ENCODE measurements at regions not wholly inside any gene's neighbourhood (a gene's known extent, or its start where the extent isn't known, plus 50 kb on each side); places are given as distances from the start of the nearest gene placed in this dataset.

DNA sequence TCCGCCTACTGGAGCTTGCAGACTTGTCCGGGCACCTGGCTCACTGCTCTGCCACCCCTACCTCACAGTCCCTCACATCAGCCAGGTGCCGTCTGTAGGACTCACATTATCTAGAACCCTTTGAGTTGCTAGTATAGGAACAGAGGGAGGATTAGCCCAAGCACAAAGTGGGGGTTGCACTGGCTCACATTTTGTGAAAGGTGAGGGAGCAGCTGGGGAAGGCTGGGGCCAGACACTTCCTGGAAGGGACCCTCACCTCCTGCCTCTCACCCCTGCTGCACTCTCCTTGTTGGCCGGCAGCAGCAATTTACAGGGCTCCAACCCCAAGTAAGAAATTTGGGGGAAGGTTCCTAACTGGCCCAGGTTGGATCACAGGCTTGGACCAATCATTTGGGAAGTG, 1031.6 kb downstream of the BCL11B start:
- H3K4me3 Mint-ChIP-seq = no peak overlapping the region
- H3K36me3 Mint-ChIP-seq = peaks cover 10% of the 10 kb centered on the region
- CTCF ChIA-PET = no interaction called here
- no peak overlapping the region for H3K27ac Mint-ChIP-seq
- DNase-seq (ENCODE audit: low spot score) (no peak), ATAC-seq (no peak)
- H3K9me3 Mint-ChIP-seq = peaks cover 32% of the 10 kb centered on the region
- POLR2A ChIA-PET = interaction anchor here (0.7 kb wide), 1 partner anchor 63 kb away, joined by 3 read pairs; no protein-coding TSS in a partner anchor
- no peaks in the 10 kb centered on the region for H3K27me3 Mint-ChIP-seq (ENCODE audit: low read depth)
- H3K4me1 Mint-ChIP-seq = no peaks in the 10 kb centered on the region
- no peak for TF ChIP-seq JAZF1 (CRISPR knock-in tag; IDR thresholded peaks at IDR 0.05)
- no peak for TF ChIP-seq NFYB (CRISPR knock-in tag; conservative IDR thresholded peaks at IDR 0.05; ENCODE audit: low read depth)

DNA sequence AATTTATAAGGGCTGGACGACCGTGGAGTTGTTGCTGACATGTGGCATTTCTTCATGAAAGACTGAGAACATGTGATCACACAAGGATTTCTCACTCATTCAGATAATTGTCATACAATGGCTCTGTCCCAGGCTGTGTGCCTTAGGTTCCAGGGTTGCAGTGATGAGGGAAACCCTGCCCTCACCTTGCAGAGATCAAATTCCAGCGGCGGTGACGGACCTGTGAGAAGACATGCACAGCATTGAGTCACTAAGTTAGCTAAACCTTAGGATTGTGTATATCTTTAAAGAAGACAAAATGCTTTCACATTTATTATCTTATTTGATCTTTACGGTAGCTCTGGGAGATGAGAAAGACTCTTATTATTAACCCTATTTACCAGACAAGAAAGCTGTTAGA, 1029.1 kb downstream of the BCL11B start:
- Mint-ChIP-seq H3K36me3 (0 out of 2 replicates have a peak, but pooled peaks cover 4% of the 10 kb centered on the region), H3K27ac (no peak overlapping the region), H3K4me1 (no peaks in the 10 kb centered on the region), H3K27me3 (ENCODE audit: low read depth) (no peaks in the 10 kb centered on the region), H3K9me3 (peaks cover 19% of the 10 kb centered on the region), H3K4me3 (no peak overlapping the region)
- ChIA-PET CTCF (no interaction called here), POLR2A (no interaction called here)
- no peak for TF ChIP-seq ZNF416 (CRISPR knock-in tag; IDR thresholded peaks at IDR 0.05)
- no peak for TF ChIP-seq ZNF263 (CRISPR knock-in tag; IDR thresholded peaks at IDR 0.05; ENCODE audit: low read depth)
- TF ChIP-seq ZNF671 (CRISPR knock-in tag; IDR thresholded peaks at IDR 0.05) = no peak
- TF ChIP-seq ESRRA (CRISPR knock-in tag; IDR thresholded peaks at IDR 0.05; ENCODE audit: borderline replicate concordance) = no peak
- no peak for TF ChIP-seq SOX15 (CRISPR knock-in tag; IDR thresholded peaks at IDR 0.05)
- TF ChIP-seq JAZF1 (CRISPR knock-in tag; IDR thresholded peaks at IDR 0.05) = no peak
- no peak for TF ChIP-seq ETV6 (CRISPR knock-in tag; IDR thresholded peaks at IDR 0.05)
- TF ChIP-seq, protein P1, sequence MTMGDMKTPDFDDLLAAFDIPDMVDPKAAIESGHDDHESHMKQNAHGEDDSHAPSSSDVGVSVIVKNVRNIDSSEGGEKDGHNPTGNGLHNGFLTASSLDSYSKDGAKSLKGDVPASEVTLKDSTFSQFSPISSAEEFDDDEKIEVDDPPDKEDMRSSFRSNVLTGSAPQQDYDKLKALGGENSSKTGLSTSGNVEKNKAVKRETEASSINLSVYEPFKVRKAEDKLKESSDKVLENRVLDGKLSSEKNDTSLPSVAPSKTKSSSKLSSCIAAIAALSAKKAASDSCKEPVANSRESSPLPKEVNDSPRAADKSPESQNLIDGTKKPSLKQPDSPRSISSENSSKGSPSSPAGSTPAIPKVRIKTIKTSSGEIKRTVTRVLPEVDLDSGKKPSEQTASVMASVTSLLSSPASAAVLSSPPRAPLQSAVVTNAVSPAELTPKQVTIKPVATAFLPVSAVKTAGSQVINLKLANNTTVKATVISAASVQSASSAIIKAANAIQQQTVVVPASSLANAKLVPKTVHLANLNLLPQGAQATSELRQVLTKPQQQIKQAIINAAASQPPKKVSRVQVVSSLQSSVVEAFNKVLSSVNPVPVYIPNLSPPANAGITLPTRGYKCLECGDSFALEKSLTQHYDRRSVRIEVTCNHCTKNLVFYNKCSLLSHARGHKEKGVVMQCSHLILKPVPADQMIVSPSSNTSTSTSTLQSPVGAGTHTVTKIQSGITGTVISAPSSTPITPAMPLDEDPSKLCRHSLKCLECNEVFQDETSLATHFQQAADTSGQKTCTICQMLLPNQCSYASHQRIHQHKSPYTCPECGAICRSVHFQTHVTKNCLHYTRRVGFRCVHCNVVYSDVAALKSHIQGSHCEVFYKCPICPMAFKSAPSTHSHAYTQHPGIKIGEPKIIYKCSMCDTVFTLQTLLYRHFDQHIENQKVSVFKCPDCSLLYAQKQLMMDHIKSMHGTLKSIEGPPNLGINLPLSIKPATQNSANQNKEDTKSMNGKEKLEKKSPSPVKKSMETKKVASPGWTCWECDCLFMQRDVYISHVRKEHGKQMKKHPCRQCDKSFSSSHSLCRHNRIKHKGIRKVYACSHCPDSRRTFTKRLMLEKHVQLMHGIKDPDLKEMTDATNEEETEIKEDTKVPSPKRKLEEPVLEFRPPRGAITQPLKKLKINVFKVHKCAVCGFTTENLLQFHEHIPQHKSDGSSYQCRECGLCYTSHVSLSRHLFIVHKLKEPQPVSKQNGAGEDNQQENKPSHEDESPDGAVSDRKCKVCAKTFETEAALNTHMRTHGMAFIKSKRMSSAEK (CRISPR knock-in tag; IDR thresholded peaks at IDR 0.05; ENCODE audit: borderline replicate concordance) = no peak
- DNase-seq (ENCODE audit: low spot score) (no peak), ATAC-seq (no peak)

DNA sequence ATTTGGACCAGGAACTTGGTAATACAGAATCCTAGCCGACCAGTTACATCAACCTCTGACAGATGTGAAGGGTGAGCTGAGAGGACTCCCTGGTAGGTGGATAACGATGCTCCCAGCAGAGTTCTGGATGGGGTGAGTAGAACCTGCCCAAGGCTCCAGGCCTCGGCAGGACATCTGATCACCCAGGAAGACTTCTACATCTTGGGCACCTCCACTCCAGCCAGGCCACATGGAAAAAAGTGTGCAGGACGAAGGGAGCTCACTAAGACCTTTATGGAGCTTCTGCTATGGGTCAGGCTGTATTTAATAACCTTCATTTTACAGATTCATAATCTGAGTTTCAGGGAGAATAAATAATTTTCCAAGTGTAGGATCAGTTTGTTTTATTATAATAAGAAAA, 1028.7 kb downstream of the BCL11B start:
- no peaks in the 10 kb centered on the region for H3K27me3 Mint-ChIP-seq (ENCODE audit: low read depth)
- H3K27ac Mint-ChIP-seq = no peak overlapping the region
- H3K9me3 Mint-ChIP-seq = peaks cover 14% of the 10 kb centered on the region
- H3K36me3 Mint-ChIP-seq = 0 out of 2 replicates have a peak, but pooled peaks cover 3% of the 10 kb centered on the region
- H3K4me3 Mint-ChIP-seq = no peak overlapping the region
- ChIA-PET CTCF (no interaction called here), POLR2A (no interaction called here)
- DNase-seq (ENCODE audit: low spot score) = no peak
- ATAC-seq = no peak
- no peaks in the 10 kb centered on the region for H3K4me1 Mint-ChIP-seq
- no peak for TF ChIP-seq RELA (CRISPR knock-in tag; IDR thresholded peaks at IDR 0.05; ENCODE audit: borderline replicate concordance)
- TF ChIP-seq, protein P2, sequence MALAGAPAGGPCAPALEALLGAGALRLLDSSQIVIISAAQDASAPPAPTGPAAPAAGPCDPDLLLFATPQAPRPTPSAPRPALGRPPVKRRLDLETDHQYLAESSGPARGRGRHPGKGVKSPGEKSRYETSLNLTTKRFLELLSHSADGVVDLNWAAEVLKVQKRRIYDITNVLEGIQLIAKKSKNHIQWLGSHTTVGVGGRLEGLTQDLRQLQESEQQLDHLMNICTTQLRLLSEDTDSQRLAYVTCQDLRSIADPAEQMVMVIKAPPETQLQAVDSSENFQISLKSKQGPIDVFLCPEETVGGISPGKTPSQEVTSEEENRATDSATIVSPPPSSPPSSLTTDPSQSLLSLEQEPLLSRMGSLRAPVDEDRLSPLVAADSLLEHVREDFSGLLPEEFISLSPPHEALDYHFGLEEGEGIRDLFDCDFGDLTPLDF (CRISPR knock-in tag; IDR thresholded peaks at IDR 0.05) = no peak
- TF ChIP-seq, protein P3, sequence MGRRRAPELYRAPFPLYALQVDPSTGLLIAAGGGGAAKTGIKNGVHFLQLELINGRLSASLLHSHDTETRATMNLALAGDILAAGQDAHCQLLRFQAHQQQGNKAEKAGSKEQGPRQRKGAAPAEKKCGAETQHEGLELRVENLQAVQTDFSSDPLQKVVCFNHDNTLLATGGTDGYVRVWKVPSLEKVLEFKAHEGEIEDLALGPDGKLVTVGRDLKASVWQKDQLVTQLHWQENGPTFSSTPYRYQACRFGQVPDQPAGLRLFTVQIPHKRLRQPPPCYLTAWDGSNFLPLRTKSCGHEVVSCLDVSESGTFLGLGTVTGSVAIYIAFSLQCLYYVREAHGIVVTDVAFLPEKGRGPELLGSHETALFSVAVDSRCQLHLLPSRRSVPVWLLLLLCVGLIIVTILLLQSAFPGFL (CRISPR knock-in tag; IDR thresholded peaks at IDR 0.05; ENCODE audit: borderline replicate concordance) = no peak
- TF ChIP-seq, protein P4, sequence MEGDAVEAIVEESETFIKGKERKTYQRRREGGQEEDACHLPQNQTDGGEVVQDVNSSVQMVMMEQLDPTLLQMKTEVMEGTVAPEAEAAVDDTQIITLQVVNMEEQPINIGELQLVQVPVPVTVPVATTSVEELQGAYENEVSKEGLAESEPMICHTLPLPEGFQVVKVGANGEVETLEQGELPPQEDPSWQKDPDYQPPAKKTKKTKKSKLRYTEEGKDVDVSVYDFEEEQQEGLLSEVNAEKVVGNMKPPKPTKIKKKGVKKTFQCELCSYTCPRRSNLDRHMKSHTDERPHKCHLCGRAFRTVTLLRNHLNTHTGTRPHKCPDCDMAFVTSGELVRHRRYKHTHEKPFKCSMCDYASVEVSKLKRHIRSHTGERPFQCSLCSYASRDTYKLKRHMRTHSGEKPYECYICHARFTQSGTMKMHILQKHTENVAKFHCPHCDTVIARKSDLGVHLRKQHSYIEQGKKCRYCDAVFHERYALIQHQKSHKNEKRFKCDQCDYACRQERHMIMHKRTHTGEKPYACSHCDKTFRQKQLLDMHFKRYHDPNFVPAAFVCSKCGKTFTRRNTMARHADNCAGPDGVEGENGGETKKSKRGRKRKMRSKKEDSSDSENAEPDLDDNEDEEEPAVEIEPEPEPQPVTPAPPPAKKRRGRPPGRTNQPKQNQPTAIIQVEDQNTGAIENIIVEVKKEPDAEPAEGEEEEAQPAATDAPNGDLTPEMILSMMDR (IDR thresholded peaks at IDR 0.05) = no peak
- TF ChIP-seq, protein P5, sequence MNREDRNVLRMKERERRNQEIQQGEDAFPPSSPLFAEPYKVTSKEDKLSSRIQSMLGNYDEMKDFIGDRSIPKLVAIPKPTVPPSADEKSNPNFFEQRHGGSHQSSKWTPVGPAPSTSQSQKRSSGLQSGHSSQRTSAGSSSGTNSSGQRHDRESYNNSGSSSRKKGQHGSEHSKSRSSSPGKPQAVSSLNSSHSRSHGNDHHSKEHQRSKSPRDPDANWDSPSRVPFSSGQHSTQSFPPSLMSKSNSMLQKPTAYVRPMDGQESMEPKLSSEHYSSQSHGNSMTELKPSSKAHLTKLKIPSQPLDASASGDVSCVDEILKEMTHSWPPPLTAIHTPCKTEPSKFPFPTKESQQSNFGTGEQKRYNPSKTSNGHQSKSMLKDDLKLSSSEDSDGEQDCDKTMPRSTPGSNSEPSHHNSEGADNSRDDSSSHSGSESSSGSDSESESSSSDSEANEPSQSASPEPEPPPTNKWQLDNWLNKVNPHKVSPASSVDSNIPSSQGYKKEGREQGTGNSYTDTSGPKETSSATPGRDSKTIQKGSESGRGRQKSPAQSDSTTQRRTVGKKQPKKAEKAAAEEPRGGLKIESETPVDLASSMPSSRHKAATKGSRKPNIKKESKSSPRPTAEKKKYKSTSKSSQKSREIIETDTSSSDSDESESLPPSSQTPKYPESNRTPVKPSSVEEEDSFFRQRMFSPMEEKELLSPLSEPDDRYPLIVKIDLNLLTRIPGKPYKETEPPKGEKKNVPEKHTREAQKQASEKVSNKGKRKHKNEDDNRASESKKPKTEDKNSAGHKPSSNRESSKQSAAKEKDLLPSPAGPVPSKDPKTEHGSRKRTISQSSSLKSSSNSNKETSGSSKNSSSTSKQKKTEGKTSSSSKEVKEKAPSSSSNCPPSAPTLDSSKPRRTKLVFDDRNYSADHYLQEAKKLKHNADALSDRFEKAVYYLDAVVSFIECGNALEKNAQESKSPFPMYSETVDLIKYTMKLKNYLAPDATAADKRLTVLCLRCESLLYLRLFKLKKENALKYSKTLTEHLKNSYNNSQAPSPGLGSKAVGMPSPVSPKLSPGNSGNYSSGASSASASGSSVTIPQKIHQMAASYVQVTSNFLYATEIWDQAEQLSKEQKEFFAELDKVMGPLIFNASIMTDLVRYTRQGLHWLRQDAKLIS (CRISPR knock-in tag; IDR thresholded peaks at IDR 0.05; ENCODE audit: borderline replicate concordance) = no peak
- TF ChIP-seq SMAD4 (CRISPR knock-in tag; IDR thresholded peaks at IDR 0.05) = no peak
- TF ChIP-seq, protein P6, sequence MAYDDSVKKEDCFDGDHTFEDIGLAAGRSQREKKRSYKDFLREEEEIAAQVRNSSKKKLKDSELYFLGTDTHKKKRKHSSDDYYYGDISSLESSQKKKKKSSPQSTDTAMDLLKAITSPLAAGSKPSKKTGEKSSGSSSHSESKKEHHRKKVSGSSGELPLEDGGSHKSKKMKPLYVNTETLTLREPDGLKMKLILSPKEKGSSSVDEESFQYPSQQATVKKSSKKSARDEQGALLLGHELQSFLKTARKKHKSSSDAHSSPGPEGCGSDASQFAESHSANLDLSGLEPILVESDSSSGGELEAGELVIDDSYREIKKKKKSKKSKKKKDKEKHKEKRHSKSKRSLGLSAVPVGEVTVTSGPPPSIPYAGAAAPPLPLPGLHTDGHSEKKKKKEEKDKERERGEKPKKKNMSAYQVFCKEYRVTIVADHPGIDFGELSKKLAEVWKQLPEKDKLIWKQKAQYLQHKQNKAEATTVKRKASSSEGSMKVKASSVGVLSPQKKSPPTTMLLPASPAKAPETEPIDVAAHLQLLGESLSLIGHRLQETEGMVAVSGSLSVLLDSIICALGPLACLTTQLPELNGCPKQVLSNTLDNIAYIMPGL (CRISPR knock-in tag; IDR thresholded peaks at IDR 0.05) = no peak
- no peak for TF ChIP-seq OVOL2 (CRISPR knock-in tag; IDR thresholded peaks at IDR 0.05; ENCODE audit: borderline replicate concordance)
- TF ChIP-seq, protein P7, sequence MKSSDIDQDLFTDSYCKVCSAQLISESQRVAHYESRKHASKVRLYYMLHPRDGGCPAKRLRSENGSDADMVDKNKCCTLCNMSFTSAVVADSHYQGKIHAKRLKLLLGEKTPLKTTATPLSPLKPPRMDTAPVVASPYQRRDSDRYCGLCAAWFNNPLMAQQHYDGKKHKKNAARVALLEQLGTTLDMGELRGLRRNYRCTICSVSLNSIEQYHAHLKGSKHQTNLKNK (CRISPR knock-in tag; IDR thresholded peaks at IDR 0.05) = no peak

Measured in WTC11 (cell line).